ENCODE measurements at regions not wholly inside any gene's neighbourhood (a gene's known extent, or its start where the extent isn't known, plus 50 kb on each side); places are given as distances from the start of the nearest gene placed in this dataset.

DNA sequence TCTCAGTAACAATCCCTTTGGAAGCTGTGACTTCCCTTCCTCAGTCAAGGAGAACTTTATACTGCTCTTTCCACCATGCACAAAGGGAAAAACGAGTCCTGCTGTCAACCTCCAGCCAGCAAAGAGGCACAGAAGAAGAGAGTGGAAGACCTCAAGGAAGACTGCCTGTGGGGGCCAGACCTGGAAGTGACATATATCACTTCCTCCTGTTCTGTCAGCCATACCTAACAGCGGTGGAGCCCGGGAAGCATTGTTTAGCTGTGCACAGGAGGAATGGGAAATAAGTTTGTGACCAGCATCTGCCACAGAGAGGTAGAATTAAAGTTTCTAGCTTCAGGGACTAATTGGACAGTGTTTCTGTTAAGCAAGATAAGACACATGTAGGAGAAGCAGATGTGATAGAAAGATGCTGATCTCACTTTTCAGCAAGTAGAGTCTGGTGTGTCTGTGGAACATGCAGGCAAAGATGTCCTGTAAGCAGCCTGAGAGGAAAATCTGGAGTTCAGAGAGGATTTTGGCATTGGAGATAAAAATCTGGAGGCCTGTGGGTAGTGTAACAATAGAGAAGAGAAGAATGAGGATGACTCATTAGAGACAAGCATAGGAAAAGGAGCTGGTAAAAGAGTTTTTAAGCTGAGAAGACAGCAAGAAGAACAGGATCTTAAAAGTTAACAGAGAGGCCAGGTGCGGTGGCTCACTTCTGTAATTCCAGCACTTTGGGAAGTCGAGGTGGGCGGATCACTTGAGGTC lies 141.6 kb upstream of the CPSF6 start:
- DNase-seq: no peak

DNA sequence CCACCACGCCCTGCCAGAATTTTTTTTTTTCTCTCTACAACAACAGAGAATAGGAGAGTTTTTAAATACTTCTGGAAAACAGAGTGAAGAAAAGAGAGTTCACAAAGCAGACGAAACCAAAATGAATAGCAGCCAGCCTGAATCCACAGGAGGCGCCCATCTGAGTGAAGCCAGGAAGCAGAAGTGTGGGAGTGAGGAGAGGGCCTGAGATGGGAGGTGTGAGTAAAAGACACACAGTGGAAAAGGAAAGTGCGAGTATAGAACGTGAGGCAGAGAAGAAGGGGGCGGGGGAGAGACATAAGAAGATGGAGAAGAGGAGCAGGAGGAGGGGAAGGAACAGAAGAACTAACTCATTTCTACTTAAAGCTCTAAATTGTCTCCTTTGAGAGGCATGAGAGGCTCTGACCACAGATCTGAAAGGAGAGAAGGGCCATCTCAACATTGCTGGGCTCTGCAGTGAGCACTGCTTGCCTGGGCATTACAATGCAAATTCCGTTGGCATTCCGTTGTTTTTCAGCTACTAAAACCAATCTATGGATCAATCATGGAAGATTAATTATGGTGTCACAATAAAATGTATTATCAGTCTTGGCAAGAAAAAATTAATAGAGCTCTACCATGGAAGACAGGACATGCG lies 140.1 kb upstream of the CPSF6 start:
- no peak for DNase-seq

- peak; percentile 11 for DNase-seq
Observed at GRCh38 chr12:69101505-69101904, 137.9 kb upstream of the CPSF6 start.

DNA sequence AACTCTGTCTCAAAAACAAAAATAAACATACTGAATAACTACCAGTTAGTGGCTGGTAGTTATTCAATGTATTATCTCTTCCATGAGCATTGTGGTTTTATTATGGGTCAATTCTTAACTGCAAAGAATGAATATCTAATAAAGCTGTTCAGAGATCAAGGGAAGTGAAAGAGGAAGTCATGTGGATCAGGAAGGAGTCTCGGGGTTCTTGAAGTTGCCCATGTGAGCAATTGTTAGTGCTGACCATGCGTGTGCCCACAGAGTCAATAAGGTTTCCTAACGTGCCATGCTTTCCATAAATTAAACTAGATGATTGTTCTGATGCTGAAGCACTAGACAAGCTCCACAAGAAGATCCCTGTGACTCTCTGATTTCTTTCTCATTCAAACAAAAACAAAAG lies 136.5 kb upstream of the CPSF6 start:
- DNase-seq: no peak

- DNase-seq: peak; percentile 89
Observed at GRCh38 chr12:69105101-69105962, 134.0 kb upstream of the CPSF6 start.

DNA sequence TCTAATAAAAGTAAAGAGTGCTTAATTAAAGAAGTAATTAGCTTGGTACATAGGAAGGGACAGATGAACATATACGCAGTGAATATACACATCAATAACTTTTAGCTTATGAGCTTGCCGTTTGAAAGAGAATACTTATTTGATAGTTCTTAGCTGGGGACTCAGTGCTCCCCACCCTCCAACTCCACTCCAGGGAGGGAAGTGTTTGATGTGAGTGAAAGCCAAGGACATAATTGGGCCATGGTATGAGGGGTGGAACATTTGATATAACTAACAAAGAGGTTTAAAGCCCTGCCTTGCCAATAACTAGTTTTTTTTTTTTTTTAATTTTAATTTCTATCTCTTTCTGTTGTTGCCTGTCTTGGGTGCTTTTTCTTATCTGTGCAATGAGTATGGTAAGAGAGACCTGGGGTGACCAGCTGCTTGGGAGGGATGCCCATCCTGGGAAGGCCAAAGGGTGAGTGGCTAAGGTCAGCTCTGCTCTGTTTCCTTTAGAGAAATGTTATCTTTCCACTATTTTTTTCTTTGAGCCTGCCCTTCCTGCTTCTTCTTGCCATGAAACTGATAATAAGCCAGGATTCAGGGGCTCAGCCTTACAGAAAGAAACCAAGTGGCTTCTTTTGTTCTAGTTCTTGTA lies 132.8 kb upstream of the CPSF6 start:
- DNase-seq: peak; percentile 60

DNA sequence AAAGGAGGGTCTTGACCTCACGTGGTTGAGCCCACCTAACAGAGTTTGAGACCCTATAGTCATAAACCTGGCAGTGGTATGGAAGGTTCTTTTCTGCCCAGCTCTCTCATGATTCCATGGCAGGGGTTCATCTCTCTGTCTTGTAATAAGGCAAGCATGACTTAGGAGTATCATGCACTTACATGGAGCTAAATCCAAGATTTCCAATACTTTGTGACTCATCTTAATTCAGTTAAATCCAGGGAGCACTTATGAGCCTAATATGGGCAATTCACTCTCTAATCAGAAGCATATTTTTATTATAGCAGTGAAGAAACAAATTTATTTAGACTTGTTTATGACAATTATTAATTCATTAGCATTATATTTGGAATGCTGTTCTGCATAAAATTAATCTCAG lies 131.8 kb upstream of the CPSF6 start:
- DNase-seq: no peak

DNA sequence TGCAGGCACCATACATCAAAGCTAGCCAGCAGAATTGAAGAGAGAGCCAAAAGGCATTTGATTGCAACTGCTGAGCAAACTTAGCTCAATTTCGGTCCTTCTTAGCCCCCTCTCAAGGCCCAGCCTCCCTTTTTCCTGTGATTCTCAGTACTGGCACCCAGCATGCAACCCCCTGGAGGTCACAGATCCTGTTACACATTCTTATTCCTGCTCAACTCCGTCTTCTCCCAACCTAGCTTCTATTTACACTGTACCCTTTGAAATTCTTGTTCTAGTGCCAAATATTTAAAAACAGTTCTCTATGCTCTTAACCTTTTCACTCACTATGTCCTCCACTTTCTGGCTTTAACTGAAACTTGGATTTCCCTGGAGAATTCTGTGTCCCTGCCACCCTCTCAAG lies 131.3 kb upstream of the CPSF6 start:
- DNase-seq: no peak

DNA sequence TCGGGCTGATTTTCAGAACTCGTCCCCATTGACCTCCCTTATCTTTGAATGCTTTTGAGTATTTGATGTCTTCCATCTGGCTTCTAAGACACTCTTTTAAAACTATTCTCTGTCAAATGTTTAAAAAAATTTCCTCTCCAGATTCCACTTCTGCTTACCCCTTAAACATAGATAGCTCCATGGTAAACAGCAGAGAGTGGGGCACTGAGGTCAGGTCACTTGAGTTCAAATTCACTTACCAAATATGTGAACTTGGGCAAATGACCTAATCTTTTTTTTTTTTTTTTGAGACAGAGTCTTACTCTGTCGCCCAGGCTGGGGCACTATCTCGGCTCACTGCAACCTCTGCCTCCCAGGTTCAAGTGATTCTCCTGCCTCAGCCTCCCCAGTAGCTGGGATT lies 126.8 kb upstream of the CPSF6 start:
- DNase-seq: no peak

DNA sequence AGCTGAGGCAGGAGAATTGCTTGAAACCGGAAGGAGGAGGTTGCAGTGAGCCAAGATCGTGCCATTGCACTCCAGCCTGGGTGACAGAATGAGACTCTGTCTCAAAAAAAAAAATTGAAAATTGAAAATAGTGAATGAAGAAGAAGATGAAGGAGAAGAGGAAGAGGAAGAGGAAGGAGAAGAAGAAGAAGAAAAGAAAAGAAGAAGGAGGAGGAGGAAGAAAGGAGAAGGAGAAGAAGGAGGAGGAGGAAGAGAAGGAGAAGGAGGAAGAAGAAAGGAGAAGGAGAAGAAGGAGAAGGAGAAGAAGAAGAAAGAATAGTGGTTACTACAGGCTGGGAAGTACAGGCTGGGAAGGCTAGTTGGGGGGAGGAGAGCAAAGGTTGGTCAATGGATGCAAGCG lies 124.3 kb upstream of the CPSF6 start:
- no peak for DNase-seq

- no peak for DNase-seq
Observed at GRCh38 chr12:69115951-69116350, 123.4 kb upstream of the CPSF6 start.

- DNase-seq: no peak
Observed at GRCh38 chr12:69117566-69118266, 121.7 kb upstream of the CPSF6 start.

DNA sequence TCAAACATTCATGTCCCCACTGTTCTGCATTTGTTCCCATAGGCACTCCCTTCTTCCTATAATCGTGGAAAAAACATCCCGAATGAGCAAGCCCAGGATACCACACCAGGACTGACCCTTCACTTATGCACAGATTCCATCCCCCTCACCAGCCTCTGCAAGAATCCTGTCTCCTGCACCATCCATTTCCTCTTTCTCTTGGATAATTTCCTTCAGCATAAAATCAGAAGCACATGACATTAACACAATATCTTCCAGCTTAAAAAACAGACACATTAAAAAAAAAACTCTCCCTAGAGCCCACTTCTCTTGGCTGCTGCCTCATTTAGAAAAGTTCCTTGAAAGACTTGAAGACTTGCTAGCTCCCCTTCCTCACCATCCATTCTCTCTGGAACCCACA lies 120.9 kb upstream of the CPSF6 start:
- DNase-seq: no peak

DNA sequence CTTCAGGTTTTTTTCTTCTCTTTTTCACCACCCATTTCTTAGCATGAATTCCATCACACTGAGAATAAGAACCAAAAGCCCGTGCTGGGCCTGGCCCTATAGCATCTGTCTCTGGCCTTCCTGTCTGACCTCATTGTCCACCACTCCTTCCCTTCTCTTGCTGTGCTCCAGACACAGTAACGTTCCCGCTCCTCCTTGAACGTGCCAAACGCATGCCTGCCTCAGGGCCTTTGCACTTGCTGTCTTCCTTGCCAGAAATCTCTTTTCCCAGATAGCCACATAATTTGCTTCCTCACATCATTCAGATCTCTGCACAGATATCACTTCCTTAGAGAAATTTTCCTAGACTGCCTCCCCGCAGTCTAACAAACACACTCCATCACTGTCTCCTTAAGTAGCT lies 119.6 kb upstream of the CPSF6 start:
- DNase-seq: no peak

- no peak for DNase-seq
Observed at GRCh38 chr12:69120354-69120753, 119.0 kb upstream of the CPSF6 start.

DNA sequence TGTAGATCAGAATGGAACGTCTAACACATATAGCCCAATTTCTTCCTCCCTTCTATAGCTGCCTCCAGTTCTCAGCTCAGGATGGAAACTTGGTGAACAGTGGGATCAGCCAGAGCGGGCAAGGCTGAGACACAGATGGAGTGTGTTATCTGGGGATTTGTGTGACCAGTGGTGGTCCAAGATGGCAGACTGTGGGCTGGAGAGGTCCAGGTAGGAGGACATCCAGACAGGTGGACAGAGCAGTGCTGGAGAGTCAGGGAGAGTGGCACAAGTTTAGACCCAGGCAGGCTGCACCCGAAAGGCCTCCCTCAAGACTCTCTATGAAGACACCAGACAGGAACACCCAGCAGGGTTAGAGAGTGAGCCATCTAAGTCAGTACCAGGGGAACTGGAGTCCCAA lies 116.1 kb upstream of the CPSF6 start:
- no peak for DNase-seq

DNA sequence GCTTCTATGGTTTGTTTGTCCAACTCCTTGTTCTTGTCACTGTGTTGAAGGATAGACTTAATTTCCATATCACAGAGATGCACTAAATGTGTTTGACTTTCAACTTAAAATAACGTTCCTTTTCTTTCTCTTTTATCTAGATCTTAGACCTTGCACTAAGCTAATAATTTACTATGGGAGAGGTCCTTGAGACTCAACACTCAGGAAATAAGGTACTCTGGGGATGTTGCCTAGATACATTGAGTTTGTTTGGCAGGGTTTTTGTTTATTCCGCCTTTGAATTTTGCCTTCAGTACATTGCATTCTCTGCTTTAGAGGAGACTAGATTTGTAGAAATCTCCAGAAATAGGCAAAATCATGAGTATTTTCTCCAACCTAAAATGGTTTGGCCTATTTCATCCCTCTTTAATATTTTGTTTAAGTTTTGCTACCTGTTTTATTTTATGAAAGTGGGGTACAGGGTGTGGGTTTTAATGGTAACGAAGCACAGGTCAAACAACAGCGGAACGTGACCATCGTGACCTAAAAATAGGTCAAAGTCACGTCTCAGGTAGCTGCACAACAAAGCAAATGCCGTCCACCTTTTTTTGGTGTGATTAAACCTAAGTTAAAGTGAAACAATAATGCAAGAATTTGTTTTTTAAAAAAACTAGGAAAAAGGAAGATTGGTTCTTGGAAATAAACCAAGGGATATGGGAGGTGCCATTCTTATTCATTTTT lies 115.3 kb upstream of the CPSF6 start:
- DNase-seq: peak; percentile 86

DNA sequence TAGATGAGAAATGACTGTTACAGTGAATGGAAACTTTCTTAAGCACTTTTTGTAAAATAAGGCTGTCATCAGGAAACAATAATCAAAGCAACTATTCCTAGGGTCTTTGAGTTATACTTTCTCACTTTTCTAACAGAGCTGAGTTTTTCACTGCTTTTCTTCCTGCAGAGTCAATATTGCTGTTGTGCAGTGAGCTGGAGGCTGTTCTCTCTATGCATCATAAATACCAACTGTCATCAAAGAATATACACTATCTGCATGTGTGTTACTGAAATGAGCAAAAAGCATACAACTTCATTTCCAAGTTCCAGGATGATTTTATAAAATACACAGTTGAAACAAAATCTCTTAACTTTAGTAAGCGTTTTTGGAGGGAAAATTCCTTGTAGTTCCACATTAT lies 110.4 kb upstream of the CPSF6 start:
- DNase-seq: no peak

- no peak for DNase-seq
Observed at GRCh38 chr12:69129564-69129963, 109.8 kb upstream of the CPSF6 start.

- no peak for DNase-seq
Observed at GRCh38 chr12:69130064-69130463, 109.3 kb upstream of the CPSF6 start.

GRCh38 chr12:69131077-69131476 lies 108.3 kb upstream of the CPSF6 start:
- DNase-seq: no peak
